LNCaP clone FGC (cell line): ENCODE measurements at regions not wholly inside any gene's neighbourhood (a gene's known extent, or its start where the extent isn't known, plus 50 kb on each side); places are given as distances from the start of the nearest gene placed in this dataset.

Experiments used
- DNase-seq: peaks from one replicate; pipeline ENCODE4 v3.0.0-alpha.2; 2011; ENCODE audit warnings: low read depth
- H3K4me3 ChIP-seq: 2 replicates; pipeline ENCODE4 v1.5.1; 2011; ENCODE audit warnings: mild to moderate bottlenecking, low read depth, low read length, control low read depth
- CTCF ChIP-seq: IDR thresholded peaks from 2 replicates; pipeline ENCODE4 v1.5.1; 2012; ENCODE audit warnings: mild to moderate bottlenecking; ENCODE audit not compliant: control insufficient read depth, insufficient read depth; ENCODE audit errors: extremely low read depth

GRCh38 chr21:20572582-20572981 lies 425.6 kb upstream of the NCAM2 start:
- no peak for TF ChIP-seq CTCF
- no peak overlapping the region for H3K4me3 ChIP-seq
- no peak for DNase-seq

DNA sequence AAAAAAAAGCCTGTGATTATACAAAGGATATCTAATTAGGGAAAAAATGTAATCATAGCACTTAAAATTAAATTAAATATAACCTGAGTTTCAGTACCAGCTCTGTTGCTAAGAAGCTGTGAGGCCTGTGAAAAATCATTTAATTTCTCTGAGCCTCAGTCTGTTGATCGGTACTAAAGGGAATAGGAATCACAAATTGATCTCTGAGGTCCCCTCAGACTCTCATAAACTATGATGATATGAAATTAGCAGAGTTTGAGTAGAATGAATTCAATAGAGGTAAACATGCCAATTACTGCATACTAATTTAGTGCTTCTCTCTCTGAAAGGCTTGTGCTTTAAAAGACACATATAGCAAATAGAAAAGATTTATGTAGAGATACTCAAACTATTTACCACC lies 416.8 kb upstream of the NCAM2 start:
- no peak overlapping the region for H3K4me3 ChIP-seq
- TF ChIP-seq CTCF = no peak
- DNase-seq = no peak

DNA sequence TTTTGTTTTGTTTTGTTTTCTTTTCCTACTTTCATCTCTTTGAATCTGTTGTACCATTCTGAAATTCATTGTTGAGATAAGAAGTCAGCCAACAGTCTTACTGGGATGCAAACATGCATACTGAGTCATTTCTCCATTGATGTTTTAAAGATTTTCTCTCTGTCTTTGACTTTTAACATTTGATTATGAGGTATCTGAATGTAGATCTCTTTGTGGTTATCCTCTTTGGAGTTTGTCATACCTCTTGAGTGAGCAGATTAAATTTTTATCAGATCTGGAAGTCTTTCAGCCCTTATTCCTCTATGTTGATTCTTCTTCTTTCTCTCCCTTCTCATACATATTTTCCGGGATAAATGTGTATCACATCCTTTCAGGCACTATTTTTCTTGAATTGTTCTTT lies 406.9 kb upstream of the NCAM2 start:
- no peak overlapping the region for H3K4me3 ChIP-seq
- no peak for DNase-seq
- no peak for TF ChIP-seq CTCF

DNA sequence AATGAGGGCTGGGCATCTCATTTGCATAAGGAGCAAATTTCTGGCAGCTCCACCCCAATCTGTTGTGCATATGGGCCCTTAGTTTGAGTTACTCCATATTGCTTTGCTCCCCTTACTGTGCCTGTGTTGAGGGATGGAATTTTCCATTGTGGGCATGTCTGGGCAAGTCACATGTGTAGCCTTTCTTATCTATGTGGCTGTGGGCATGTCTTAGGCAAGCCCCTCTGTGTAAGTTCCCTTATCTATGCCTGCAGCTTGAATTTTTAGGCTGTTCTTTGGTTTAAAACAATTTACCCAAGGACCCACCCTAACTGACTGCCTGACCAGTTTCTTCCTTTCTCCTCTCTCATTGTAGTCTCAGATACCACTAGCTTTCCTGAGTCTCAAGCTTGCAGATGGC lies 405.7 kb upstream of the NCAM2 start:
- TF ChIP-seq CTCF = no peak
- H3K4me3 ChIP-seq = no peak overlapping the region
- DNase-seq = no peak

DNA sequence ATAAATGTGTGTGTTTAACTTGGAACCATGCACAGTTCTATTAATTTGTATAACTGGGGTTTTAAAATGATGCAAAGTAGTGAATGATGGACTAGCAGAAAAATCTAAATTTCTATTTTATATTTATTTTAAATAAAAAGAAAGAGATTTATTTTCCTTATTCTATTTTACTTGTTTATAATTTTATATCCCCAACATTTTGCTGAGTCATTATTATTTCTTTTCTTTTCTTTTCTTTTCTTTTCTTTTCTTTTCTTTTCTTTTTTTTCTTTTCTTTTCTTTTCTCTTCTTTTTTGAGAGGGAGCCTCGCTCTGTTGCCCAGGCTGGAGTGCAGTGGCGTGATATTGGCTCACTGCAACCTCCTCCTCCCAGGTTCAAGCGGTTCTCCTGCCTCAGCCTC lies 395.0 kb upstream of the NCAM2 start:
- TF ChIP-seq CTCF = no peak
- DNase-seq = no peak
- H3K4me3 ChIP-seq = no peak overlapping the region

DNA sequence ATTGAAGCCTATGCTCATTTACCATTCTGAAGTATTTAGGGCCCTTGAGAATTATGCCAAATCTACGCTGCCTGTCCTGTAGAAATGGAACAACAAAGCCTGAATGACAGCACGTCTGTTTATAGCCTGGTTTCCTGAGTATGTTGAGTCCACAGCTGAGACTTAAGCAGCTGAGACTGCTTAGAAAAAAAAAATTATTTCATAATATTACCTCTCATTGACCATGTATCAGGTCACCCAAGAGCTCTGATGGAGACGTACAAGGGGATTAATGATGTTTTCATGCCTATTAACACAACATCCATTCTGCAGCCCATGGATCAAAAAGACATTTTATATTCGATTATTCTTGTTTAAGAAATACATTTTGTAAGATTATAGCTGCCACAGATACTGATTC lies 387.2 kb upstream of the NCAM2 start:
- no peak overlapping the region for H3K4me3 ChIP-seq
- no peak for DNase-seq
- TF ChIP-seq CTCF = no peak

GRCh38 chr21:20613654-20614053 lies 384.6 kb upstream of the NCAM2 start:
- DNase-seq = no peak
- no peak overlapping the region for H3K4me3 ChIP-seq
- TF ChIP-seq CTCF = no peak
